NCI-H748 treated with DMSO at 0.1 percent for 48 hours (cell line): ENCODE measurements at regions not wholly inside any gene's neighbourhood (a gene's known extent, or its start where the extent isn't known, plus 50 kb on each side); places are given as distances from the start of the nearest gene placed in this dataset.

ENCODE experiments used
- DNase-seq: peaks from one replicate; lab custom pipeline; 2025; lab: John Stamatoyannopoulos, UW

GRCh38 chr4:183763990-183764754 lies 105.1 kb downstream of the TRAPPC11 start:
- no peak for DNase-seq

GRCh38 chr4:183765251-183765911 lies 106.3 kb downstream of the TRAPPC11 start:
- DNase-seq = no peak

GRCh38 chr4:183766140-183766539 lies 107.0 kb downstream of the TRAPPC11 start:
- DNase-seq = no peak

- no peak for DNase-seq
Measured at GRCh38 chr4:183770906-183771305, 111.8 kb downstream of the TRAPPC11 start.

GRCh38 chr4:183772361-183772760 lies 113.3 kb downstream of the TRAPPC11 start:
- no peak for DNase-seq

GRCh38 chr4:183773790-183774189 lies 114.7 kb downstream of the TRAPPC11 start:
- no peak for DNase-seq

- no peak for DNase-seq
Measured at GRCh38 chr4:183783306-183783705, 121.8 kb upstream of the STOX2 start.

GRCh38 chr4:183783991-183784553 lies 121.0 kb upstream of the STOX2 start:
- DNase-seq = no peak

- DNase-seq = no peak
Measured at GRCh38 chr4:183788308-183788905, 116.7 kb upstream of the STOX2 start.

GRCh38 chr4:183789657-183790056 lies 115.5 kb upstream of the STOX2 start:
- no peak for DNase-seq

GRCh38 chr4:183790661-183791060 lies 114.4 kb upstream of the STOX2 start:
- DNase-seq = no peak

- DNase-seq = peak; percentile 5
Measured at GRCh38 chr4:183797011-183797444, 108.1 kb upstream of the STOX2 start.

GRCh38 chr4:183797445-183798300 lies 107.4 kb upstream of the STOX2 start:
- DNase-seq = no peak

GRCh38 chr4:183798301-183799253 lies 106.5 kb upstream of the STOX2 start:
- no peak for DNase-seq

- no peak for DNase-seq
Measured at GRCh38 chr4:183801457-183802165, 103.5 kb upstream of the STOX2 start.

- no peak for DNase-seq
Measured at GRCh38 chr4:183806341-183806740, 98.8 kb upstream of the STOX2 start.

GRCh38 chr4:183807420-183808096 lies 97.5 kb upstream of the STOX2 start:
- no peak for DNase-seq

- no peak for DNase-seq
Measured at GRCh38 chr4:183808097-183808456, 97.0 kb upstream of the STOX2 start.

GRCh38 chr4:183812567-183812966 lies 92.5 kb upstream of the STOX2 start:
- DNase-seq = no peak

- no peak for DNase-seq
Measured at GRCh38 chr4:183814461-183814860, 90.6 kb upstream of the STOX2 start.
